ENCODE measurements at regions not wholly inside any gene's neighbourhood (a gene's known extent, or its start where the extent isn't known, plus 50 kb on each side); places are given as distances from the start of the nearest gene placed in this dataset.

DNA sequence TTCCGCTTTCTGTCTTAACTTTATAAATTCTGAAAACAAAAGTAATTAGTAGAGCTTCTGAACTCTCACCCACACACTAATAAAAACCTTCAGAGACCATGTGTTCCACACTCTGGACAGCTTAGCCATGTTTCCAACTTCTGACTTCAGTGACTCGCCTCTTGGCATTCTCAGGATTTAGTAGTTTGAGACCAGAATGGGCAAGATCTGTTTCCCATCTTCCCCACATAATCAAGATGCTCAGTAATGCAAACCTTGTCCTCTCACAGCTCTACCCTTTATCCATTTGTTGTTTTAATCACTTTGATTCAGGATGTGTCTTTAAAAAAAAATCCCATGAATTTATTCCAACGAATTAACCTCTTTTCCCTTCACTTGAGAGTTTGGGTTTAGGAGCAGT lies 166.6 kb upstream of the SLC24A5 start:
- TF ChIP-seq RXRA (IDR thresholded peaks at IDR 0.05; ENCODE audit: insufficient read depth, low read depth, low read length) (no peak), MAFK (IDR thresholded peaks at IDR 0.05; ENCODE audit: low read depth, low read length) (no peak), CTBP2 (IDR thresholded peaks at IDR 0.05; ENCODE audit: borderline replicate concordance, insufficient read depth, insufficient read length, low read length) (no peak), BRCA1 (IDR thresholded peaks at IDR 0.05; ENCODE audit: low read depth, low read length) (no peak), POLR2A (IDR thresholded peaks at IDR 0.05; ENCODE audit: control extremely low read depth in 1 of 2, low read depth in 2 of 2, low read length in 2 of 2) (no peak), YY1 (IDR thresholded peaks at IDR 0.05; ENCODE audit: low read depth, low read length) (no peak), RAD21 (IDR thresholded peaks at IDR 0.05 in 1 of 2, conservative IDR thresholded peaks at IDR 0.05 in 1 of 2; ENCODE audit: low read depth in 2 of 2, low read length in 2 of 2) (no peak), CBX5 (IDR thresholded peaks at IDR 0.05; ENCODE audit: low read depth, low read length) (no peak), SIN3A (conservative IDR thresholded peaks at IDR 0.05 in 1 of 2, IDR thresholded peaks at IDR 0.05 in 1 of 2; ENCODE audit: low read depth in 1 of 2, low read length in 2 of 2) (no peak), JUND (IDR thresholded peaks at IDR 0.05; ENCODE audit: low read length) (no peak), EGR1 (IDR thresholded peaks at IDR 0.05; ENCODE audit: borderline replicate concordance, low read depth, low read length) (no peak), HDAC2 (IDR thresholded peaks at IDR 0.05; ENCODE audit: borderline replicate concordance in 1 of 2, low read depth in 2 of 2, low read length in 2 of 2) (no peak)
- TF ChIP-seq, protein P1, sequence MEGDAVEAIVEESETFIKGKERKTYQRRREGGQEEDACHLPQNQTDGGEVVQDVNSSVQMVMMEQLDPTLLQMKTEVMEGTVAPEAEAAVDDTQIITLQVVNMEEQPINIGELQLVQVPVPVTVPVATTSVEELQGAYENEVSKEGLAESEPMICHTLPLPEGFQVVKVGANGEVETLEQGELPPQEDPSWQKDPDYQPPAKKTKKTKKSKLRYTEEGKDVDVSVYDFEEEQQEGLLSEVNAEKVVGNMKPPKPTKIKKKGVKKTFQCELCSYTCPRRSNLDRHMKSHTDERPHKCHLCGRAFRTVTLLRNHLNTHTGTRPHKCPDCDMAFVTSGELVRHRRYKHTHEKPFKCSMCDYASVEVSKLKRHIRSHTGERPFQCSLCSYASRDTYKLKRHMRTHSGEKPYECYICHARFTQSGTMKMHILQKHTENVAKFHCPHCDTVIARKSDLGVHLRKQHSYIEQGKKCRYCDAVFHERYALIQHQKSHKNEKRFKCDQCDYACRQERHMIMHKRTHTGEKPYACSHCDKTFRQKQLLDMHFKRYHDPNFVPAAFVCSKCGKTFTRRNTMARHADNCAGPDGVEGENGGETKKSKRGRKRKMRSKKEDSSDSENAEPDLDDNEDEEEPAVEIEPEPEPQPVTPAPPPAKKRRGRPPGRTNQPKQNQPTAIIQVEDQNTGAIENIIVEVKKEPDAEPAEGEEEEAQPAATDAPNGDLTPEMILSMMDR (IDR thresholded peaks at IDR 0.05; ENCODE audit: control extremely low read depth in 1 of 3, insufficient read depth in 1 of 3, low read depth in 1 of 3, low read length in 3 of 3) = no peak
